HL-60 (cell line): ENCODE measurements at regions not wholly inside any gene's neighbourhood (a gene's known extent, or its start where the extent isn't known, plus 50 kb on each side); places are given as distances from the start of the nearest gene placed in this dataset.

ENCODE experiments used
- DNase-seq, 2 experiments: peaks; one replicate each; pipeline ENCODE4 v3.0.0-alpha.2; 2010 to 2020; ENCODE audit warnings: low read depth in 1 of 2, low spot score in 1 of 2
- H3K27ac ChIP-seq: fragments of 250-450 bp; sonication (Bioruptor Pico); replicated peaks from 2 replicates; pipeline ENCODE4 v1.5.1; 2020; ENCODE audit warnings: mild to moderate bottlenecking, moderate library complexity
- H3K27me3 ChIP-seq: fragments of 250-450 bp; sonication (Bioruptor Pico); 2 replicates; pipeline ENCODE4 v1.5.1; 2021; ENCODE audit warnings: mild to moderate bottlenecking, moderate library complexity; ENCODE audit not compliant: insufficient read depth, poor library complexity, severe bottlenecking
- H3K4me3 ChIP-seq: replicated peaks from 2 replicates; pipeline ENCODE4 v1.5.1; 2011; ENCODE audit warnings: mild to moderate bottlenecking, control low read depth, low read length; ENCODE audit not compliant: insufficient read depth
- CTCF ChIP-seq: IDR thresholded peaks from one replicate; pipeline ENCODE4 v1.5.1; 2011; ENCODE audit warnings: low read length, control low read depth, inconsistent platforms; ENCODE audit not compliant: insufficient read depth
- GABPA ChIP-seq: IDR thresholded peaks from 2 replicates; pipeline ENCODE4 v1.6.1; 2012; ENCODE audit warnings: low read depth
- POLR2AphosphoS5 ChIP-seq: IDR thresholded peaks from 2 replicates; pipeline ENCODE4 v1.6.1; 2012; ENCODE audit warnings: low read depth
- REST ChIP-seq: IDR thresholded peaks from 2 replicates; pipeline ENCODE4 v1.6.1; 2012; ENCODE audit warnings: low read depth; ENCODE audit not compliant: insufficient replicate concordance
- SPI1 ChIP-seq: IDR thresholded peaks from 2 replicates; pipeline ENCODE4 v1.6.1; 2012; ENCODE audit warnings: low read depth, mild to moderate bottlenecking, borderline replicate concordance

- no peaks in the 10 kb centered on the region for H3K27me3 ChIP-seq
- H3K27ac ChIP-seq: no peak overlapping the region
- no peak for DNase-seq
- no peak for TF ChIP-seq REST
- no peak for TF ChIP-seq SPI1
- no peak for TF ChIP-seq POLR2AphosphoS5
- no peak for TF ChIP-seq GABPA
- no peak for TF ChIP-seq CTCF
- H3K4me3 ChIP-seq: no peak overlapping the region
Observed at GRCh38 chr7:80583901-80584300, 54.5 kb upstream of the CD36 start.

- H3K4me3 ChIP-seq: no peak overlapping the region
- no peak for TF ChIP-seq GABPA
- no peak for TF ChIP-seq REST
- TF ChIP-seq SPI1: no peak
- TF ChIP-seq POLR2AphosphoS5: no peak
- TF ChIP-seq CTCF: no peak
- peak in 1 of 2 experiments; percentile 20 for DNase-seq
- H3K27ac ChIP-seq: no peak overlapping the region
- H3K27me3 ChIP-seq: no peaks in the 10 kb centered on the region
Observed at GRCh38 chr7:80584778-80585177, 53.7 kb upstream of the CD36 start.

GRCh38 chr7:80587538-80587937, 50.9 kb upstream of the CD36 start:
- Histone ChIP-seq H3K27me3 (no peaks in the 10 kb centered on the region), H3K4me3 (no peak overlapping the region), H3K27ac (no peak overlapping the region)
- no peak for TF ChIP-seq GABPA
- TF ChIP-seq SPI1: no peak
- no peak for TF ChIP-seq CTCF
- no peak for TF ChIP-seq REST
- DNase-seq: no peak
